ENCODE measurements at regions not wholly inside any gene's neighbourhood (a gene's known extent, or its start where the extent isn't known, plus 50 kb on each side); places are given as distances from the start of the nearest gene placed in this dataset.

DNA sequence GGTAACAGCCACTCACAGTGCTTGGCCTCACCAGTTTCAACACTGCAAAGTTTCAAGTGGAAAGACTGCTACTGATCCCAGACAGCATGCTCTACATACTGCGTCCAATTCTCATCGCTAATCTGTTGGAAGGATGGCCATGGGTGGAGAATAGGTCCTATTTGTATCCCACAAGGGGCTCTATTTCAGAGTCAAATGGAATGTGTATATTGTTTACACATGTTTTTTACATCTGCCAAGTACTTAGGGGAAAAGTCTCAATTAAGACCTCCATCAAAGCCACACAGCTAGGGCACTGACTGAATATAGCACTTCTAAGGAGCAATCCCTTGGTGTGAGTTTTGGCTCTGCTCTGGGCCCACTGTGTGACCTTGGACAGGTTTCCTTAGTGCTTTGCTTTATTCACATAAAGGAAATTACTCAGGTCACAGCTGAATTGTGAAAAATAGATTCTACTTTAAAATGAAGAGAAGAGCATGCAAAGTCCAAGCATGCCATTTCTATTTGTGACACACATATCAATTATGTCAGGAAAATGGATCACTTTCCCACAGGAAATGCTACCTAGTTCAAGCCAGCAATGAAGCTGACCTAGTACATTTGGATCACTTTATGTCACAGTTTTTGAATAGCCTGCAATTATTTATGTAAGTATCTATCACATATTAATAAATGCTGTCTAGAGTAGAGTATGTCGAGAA lies 112.9 kb upstream of the STK17B start:
- Histone ChIP-seq H3K9me3 (replicated peaks; ENCODE audit: low read length) (no peaks in the 10 kb centered on the region), H3K4me3 (ENCODE audit: low read length) (no peak overlapping the region), H3K4me1 (ENCODE audit: control insufficient read depth, insufficient read depth, low read length) (peaks cover 23% of the 10 kb centered on the region), H3K27me3 (ENCODE audit: control insufficient read depth, insufficient read depth, low read length) (no peaks in the 10 kb centered on the region), H3K36me3 (ENCODE audit: insufficient read depth, low read length) (no peaks in the 10 kb centered on the region), H3K4me2 (ENCODE audit: low read length) (peak overlapping the region; percentile 22), H3K9ac (ENCODE audit: low read depth, low read length) (peak overlapping the region; percentile 24)

GRCh38 chr2:196284866-196285557 lies 113.6 kb upstream of the STK17B start:
- Histone ChIP-seq H3K4me3 (ENCODE audit: low read length) (no peak overlapping the region), H3K4me1 (ENCODE audit: control insufficient read depth, insufficient read depth, low read length) (peaks cover 17% of the 10 kb centered on the region), H3K4me2 (ENCODE audit: low read length) (peak overlapping the region; percentile 22), H3K9me3 (replicated peaks; ENCODE audit: low read length) (no peaks in the 10 kb centered on the region), H3K36me3 (ENCODE audit: insufficient read depth, low read length) (no peaks in the 10 kb centered on the region), H3K27me3 (ENCODE audit: control insufficient read depth, insufficient read depth, low read length) (no peaks in the 10 kb centered on the region), H3K9ac (ENCODE audit: low read depth, low read length) (peak overlapping the region; percentile 24)

DNA sequence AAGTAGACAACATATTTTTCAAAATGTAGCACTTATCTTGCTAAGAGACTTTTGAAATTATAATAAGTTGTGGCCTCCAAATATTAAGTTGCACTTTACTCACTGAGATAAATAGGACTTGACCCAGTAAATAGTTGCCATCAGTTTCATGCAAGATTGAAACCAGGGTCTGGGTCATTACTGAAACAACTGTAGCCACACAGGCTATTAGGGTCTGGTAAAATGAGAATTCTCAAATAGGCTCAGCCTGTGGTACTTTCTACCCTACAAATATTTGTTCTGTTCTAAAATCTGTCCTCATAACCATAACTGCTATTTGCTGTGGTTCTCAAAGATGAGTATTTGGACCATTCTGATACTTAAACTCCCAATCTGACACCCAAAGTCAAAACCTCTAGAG lies 115.4 kb upstream of the STK17B start:
- Histone ChIP-seq H3K4me3 (ENCODE audit: low read length) (no peak overlapping the region), H3K27me3 (ENCODE audit: control insufficient read depth, insufficient read depth, low read length) (no peaks in the 10 kb centered on the region), H3K4me1 (ENCODE audit: control insufficient read depth, insufficient read depth, low read length) (peaks cover 22% of the 10 kb centered on the region), H3K9ac (ENCODE audit: low read depth, low read length) (no peak overlapping the region), H3K9me3 (replicated peaks; ENCODE audit: low read length) (no peaks in the 10 kb centered on the region), H3K36me3 (ENCODE audit: insufficient read depth, low read length) (no peaks in the 10 kb centered on the region), H3K4me2 (ENCODE audit: low read length) (no peak overlapping the region)

DNA sequence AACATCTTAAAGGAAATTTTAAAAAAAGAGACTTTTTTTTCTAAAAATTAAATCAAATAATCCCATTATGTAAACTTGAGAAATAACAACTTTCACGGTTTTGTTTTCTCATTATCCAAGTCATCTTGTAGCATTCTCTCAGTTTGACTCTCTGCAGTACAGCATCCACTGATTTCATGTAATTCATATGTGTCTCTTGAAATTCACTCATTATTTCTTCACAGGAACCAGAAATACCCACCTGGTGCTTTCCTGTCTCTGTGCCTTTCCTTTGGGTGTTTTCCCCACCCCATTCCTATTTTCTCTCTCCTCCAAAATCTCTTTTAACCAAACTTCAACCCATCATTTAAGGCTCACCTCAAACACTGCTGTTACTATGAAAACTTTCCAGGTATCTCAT lies 116.1 kb upstream of the STK17B start:
- Histone ChIP-seq H3K9me3 (replicated peaks; ENCODE audit: low read length) (no peaks in the 10 kb centered on the region), H3K4me1 (ENCODE audit: control insufficient read depth, insufficient read depth, low read length) (peaks cover 29% of the 10 kb centered on the region), H3K4me3 (ENCODE audit: low read length) (no peak overlapping the region), H3K36me3 (ENCODE audit: insufficient read depth, low read length) (no peaks in the 10 kb centered on the region), H3K4me2 (ENCODE audit: low read length) (no peak overlapping the region), H3K27me3 (ENCODE audit: control insufficient read depth, insufficient read depth, low read length) (no peaks in the 10 kb centered on the region), H3K9ac (ENCODE audit: low read depth, low read length) (no peak overlapping the region)

GRCh38 chr2:196288006-196288538 lies 116.7 kb upstream of the STK17B start:
- Histone ChIP-seq H3K9ac (ENCODE audit: low read depth, low read length) (no peak overlapping the region), H3K4me2 (ENCODE audit: low read length) (no peak overlapping the region), H3K27me3 (ENCODE audit: control insufficient read depth, insufficient read depth, low read length) (no peaks in the 10 kb centered on the region), H3K4me1 (ENCODE audit: control insufficient read depth, insufficient read depth, low read length) (peaks cover 32% of the 10 kb centered on the region), H3K4me3 (ENCODE audit: low read length) (no peak overlapping the region), H3K36me3 (ENCODE audit: insufficient read depth, low read length) (no peaks in the 10 kb centered on the region), H3K9me3 (replicated peaks; ENCODE audit: low read length) (no peaks in the 10 kb centered on the region)

- no peaks in the 10 kb centered on the region for H3K27me3 ChIP-seq (ENCODE audit: control insufficient read depth, insufficient read depth, low read length)
- no peak overlapping the region for H3K9ac ChIP-seq (ENCODE audit: low read depth, low read length)
- no peak overlapping the region for H3K4me3 ChIP-seq (ENCODE audit: low read length)
- no peak overlapping the region for H3K4me2 ChIP-seq (ENCODE audit: low read length)
- no peaks in the 10 kb centered on the region for H3K9me3 ChIP-seq (replicated peaks; ENCODE audit: low read length)
- H3K4me1 ChIP-seq (ENCODE audit: control insufficient read depth, insufficient read depth, low read length) = peaks cover 36% of the 10 kb centered on the region
- H3K36me3 ChIP-seq (ENCODE audit: insufficient read depth, low read length) = no peaks in the 10 kb centered on the region
These were observed 117.6 kb upstream of the STK17B start for GRCh38 chr2:196289000-196289399.

GRCh38 chr2:196290136-196290535 lies 118.8 kb upstream of the STK17B start:
- H3K27me3 ChIP-seq (ENCODE audit: control insufficient read depth, insufficient read depth, low read length) = no peaks in the 10 kb centered on the region
- no peak overlapping the region for H3K9ac ChIP-seq (ENCODE audit: low read depth, low read length)
- H3K36me3 ChIP-seq (ENCODE audit: insufficient read depth, low read length) = no peaks in the 10 kb centered on the region
- H3K4me2 ChIP-seq (ENCODE audit: low read length) = no peak overlapping the region
- H3K9me3 ChIP-seq (replicated peaks; ENCODE audit: low read length) = no peaks in the 10 kb centered on the region
- H3K4me3 ChIP-seq (ENCODE audit: low read length) = no peak overlapping the region
- peaks cover 35% of the 10 kb centered on the region for H3K4me1 ChIP-seq (ENCODE audit: control insufficient read depth, insufficient read depth, low read length)

GRCh38 chr2:196290569-196290968 lies 119.2 kb upstream of the STK17B start:
- Histone ChIP-seq H3K9ac (ENCODE audit: low read depth, low read length) (no peak overlapping the region), H3K9me3 (replicated peaks; ENCODE audit: low read length) (no peaks in the 10 kb centered on the region), H3K4me1 (ENCODE audit: control insufficient read depth, insufficient read depth, low read length) (peaks cover 36% of the 10 kb centered on the region), H3K4me2 (ENCODE audit: low read length) (no peak overlapping the region), H3K36me3 (ENCODE audit: insufficient read depth, low read length) (no peaks in the 10 kb centered on the region), H3K4me3 (ENCODE audit: low read length) (no peak overlapping the region), H3K27me3 (ENCODE audit: control insufficient read depth, insufficient read depth, low read length) (no peaks in the 10 kb centered on the region)

- H3K36me3 ChIP-seq (ENCODE audit: insufficient read depth, low read length) = no peaks in the 10 kb centered on the region
- H3K9me3 ChIP-seq (replicated peaks; ENCODE audit: low read length) = no peaks in the 10 kb centered on the region
- no peak overlapping the region for H3K4me3 ChIP-seq (ENCODE audit: low read length)
- no peak overlapping the region for H3K4me2 ChIP-seq (ENCODE audit: low read length)
- H3K4me1 ChIP-seq (ENCODE audit: control insufficient read depth, insufficient read depth, low read length) = peaks cover 37% of the 10 kb centered on the region
- no peak overlapping the region for H3K9ac ChIP-seq (ENCODE audit: low read depth, low read length)
- no peaks in the 10 kb centered on the region for H3K27me3 ChIP-seq (ENCODE audit: control insufficient read depth, insufficient read depth, low read length)
These were observed 120.0 kb upstream of the STK17B start for GRCh38 chr2:196291426-196291825.

DNA sequence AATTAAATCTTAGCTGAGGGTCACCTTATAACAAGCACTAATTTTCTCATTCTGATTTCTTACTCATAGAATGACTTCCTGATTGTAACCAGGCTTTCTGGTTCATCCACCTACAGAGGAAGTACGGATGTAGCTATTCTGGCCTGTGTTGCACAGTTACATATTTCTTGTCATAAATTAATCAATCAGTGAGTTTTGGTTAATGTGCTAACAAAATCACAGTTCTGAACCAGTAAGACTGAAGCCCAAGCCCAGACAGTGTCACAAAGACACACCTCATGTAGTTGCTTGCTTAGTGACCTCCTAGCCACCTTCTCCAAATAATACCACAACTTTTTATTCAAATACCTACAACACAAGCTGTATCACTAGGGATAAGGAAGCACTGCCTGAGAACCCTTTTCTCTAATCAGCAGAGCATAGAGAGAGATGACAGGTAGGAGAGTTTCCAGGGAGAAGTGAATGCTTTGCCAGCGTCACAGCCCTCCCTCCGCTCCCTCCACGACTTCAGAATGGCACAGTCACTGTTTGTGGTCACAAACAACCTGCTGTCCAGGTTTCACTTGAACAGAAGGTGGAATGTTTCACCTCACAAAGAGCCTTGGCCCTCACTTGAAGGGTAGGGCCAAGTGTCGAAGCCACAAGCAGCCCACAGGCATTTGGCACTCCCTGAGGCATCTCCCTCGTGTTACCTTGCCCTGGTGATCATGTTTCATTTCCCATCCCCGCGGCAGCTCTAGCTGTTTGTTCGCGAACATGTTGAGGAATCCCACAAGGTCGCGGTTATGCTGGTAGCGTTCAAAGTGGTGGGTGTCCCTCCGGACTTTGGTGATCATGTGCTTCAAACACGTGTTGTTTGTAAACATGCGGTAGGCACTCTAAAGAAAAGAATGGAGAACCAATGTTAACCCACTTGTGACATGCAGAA lies 120.8 kb upstream of the STK17B start:
- H3K4me3 ChIP-seq (ENCODE audit: low read length) = no peak overlapping the region
- peaks cover 37% of the 10 kb centered on the region for H3K4me1 ChIP-seq (ENCODE audit: control insufficient read depth, insufficient read depth, low read length)
- no peak overlapping the region for H3K4me2 ChIP-seq (ENCODE audit: low read length)
- no peaks in the 10 kb centered on the region for H3K9me3 ChIP-seq (replicated peaks; ENCODE audit: low read length)
- H3K9ac ChIP-seq (ENCODE audit: low read depth, low read length) = no peak overlapping the region
- no peaks in the 10 kb centered on the region for H3K36me3 ChIP-seq (ENCODE audit: insufficient read depth, low read length)
- no peaks in the 10 kb centered on the region for H3K27me3 ChIP-seq (ENCODE audit: control insufficient read depth, insufficient read depth, low read length)
